Adrenal gland (tissue), 5 donors: ENCODE measurements at regions not wholly inside any gene's neighbourhood (a gene's known extent, or its start where the extent isn't known, plus 50 kb on each side); places are given as distances from the start of the nearest gene placed in this dataset.

Experiments
- CTCF ChIP-seq, 6 experiments: fragments of 450-650 bp in 4 of 6; fragments of 200-600 bp in 2 of 6; sonication (generic) in 1 of 6; IDR thresholded peaks; 1 replicate in 5 of 6; 2 replicates in 1 of 6; pipeline versions ENCODE4 v1.5.1 to v1.8.0; 2016 to 2021; ENCODE audit warnings: antibody characterized with exemption in 6 of 6, mild to moderate bottlenecking in 2 of 6, moderate library complexity in 1 of 6
- POLR2A ChIP-seq, 2 donors: fragments of 450-650 bp; IDR thresholded peaks; one replicate each; pipeline ENCODE4 v1.6.1; 2017; ENCODE audit warnings: antibody characterized with exemption in 2 of 2, mild to moderate bottlenecking in 2 of 2, moderate library complexity in 1 of 2
- donor health status: DM: no; HTN: no; CAD: no.

DNA sequence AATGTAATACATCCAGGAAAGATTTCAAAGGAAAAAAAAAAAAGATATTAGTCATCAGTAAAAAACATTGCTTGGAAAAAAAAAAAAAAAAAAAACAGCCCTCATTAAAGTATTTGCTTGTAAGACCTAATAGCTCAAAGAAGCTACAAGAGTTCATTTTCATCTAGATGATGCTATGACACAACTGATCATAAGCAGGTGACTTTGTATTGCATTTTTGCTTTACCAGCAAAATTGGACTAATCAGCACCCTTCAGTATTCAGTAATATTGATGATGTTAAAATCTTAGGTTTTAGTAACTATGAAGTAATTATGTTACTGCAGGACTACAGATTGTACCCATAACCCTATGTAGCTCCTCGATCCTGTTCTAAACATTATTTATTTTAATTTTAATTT is 214.7 kb upstream of the CADM2 start:
- TF ChIP-seq POLR2A (IDR thresholded peaks at IDR 0.05) (no peak), CTCF (IDR thresholded peaks at IDR 0.05) (no peak)
